HG03039 (cell line): ENCODE measurements at regions not wholly inside any gene's neighbourhood (a gene's known extent, or its start where the extent isn't known, plus 50 kb on each side); places are given as distances from the start of the nearest gene placed in this dataset.

Experiments used
- ATAC-seq: cut with Tn5 transposase; IDR thresholded peaks from one replicate; pipeline ENCODE4 v1.9.1; 2021; ENCODE audit warnings: mild to moderate bottlenecking, moderate library complexity; ENCODE audit not compliant: unreplicated experiment

- ATAC-seq, result no peak
Observed at GRCh38 chr3:144129536-144130214, 158.1 kb downstream of the DIPK2A start.

GRCh38 chr3:144141074-144141473 lies 169.5 kb downstream of the DIPK2A start:
- no peak for ATAC-seq

GRCh38 chr3:144141496-144141895 lies 169.9 kb downstream of the DIPK2A start:
- no peak for ATAC-seq

GRCh38 chr3:144142151-144142840 lies 170.7 kb downstream of the DIPK2A start:
- ATAC-seq, result no peak

GRCh38 chr3:144148356-144148755 lies 176.7 kb downstream of the DIPK2A start:
- no peak for ATAC-seq

- ATAC-seq, result no peak
Observed at GRCh38 chr3:144151983-144152382, 180.4 kb downstream of the DIPK2A start.

GRCh38 chr3:144160627-144161026 lies 189.0 kb downstream of the DIPK2A start:
- no peak for ATAC-seq

GRCh38 chr3:144162042-144162441 lies 190.4 kb downstream of the DIPK2A start:
- ATAC-seq, result no peak

GRCh38 chr3:144164352-144164751 lies 192.7 kb downstream of the DIPK2A start:
- no peak for ATAC-seq

GRCh38 chr3:144165482-144165881 lies 193.9 kb downstream of the DIPK2A start:
- no peak for ATAC-seq

GRCh38 chr3:144167634-144168033 lies 196.0 kb downstream of the DIPK2A start:
- no peak for ATAC-seq

GRCh38 chr3:144173491-144173890 lies 201.9 kb downstream of the DIPK2A start:
- ATAC-seq, result no peak

- no peak for ATAC-seq
Observed at GRCh38 chr3:144175644-144176425, 204.2 kb downstream of the DIPK2A start.

- ATAC-seq, result no peak
Observed at GRCh38 chr3:144177649-144178048, 206.0 kb downstream of the DIPK2A start.

- ATAC-seq, result no peak
Observed at GRCh38 chr3:144178607-144179006, 207.0 kb downstream of the DIPK2A start.

GRCh38 chr3:144181062-144181461 lies 209.4 kb downstream of the DIPK2A start:
- ATAC-seq, result no peak

- no peak for ATAC-seq
Observed at GRCh38 chr3:144182501-144182900, 210.9 kb downstream of the DIPK2A start.

GRCh38 chr3:144185276-144185675 lies 213.7 kb downstream of the DIPK2A start:
- no peak for ATAC-seq

GRCh38 chr3:144187531-144188210 lies 216.0 kb downstream of the DIPK2A start:
- no peak for ATAC-seq

- ATAC-seq, result no peak
Observed at GRCh38 chr3:144189044-144189443, 217.4 kb downstream of the DIPK2A start.

GRCh38 chr3:144197116-144197515 lies 225.5 kb downstream of the DIPK2A start:
- no peak for ATAC-seq
